GM18517 (cell line): ENCODE measurements at regions not wholly inside any gene's neighbourhood (a gene's known extent, or its start where the extent isn't known, plus 50 kb on each side); places are given as distances from the start of the nearest gene placed in this dataset.
"Not testable (repeated sequence)": the region's sequence is repeated elsewhere in the genome, so short reads cannot be mapped to it uniquely, and the experiment has no call there.

ENCODE experiments used
- ATAC-seq: cut with Tn5 transposase; IDR thresholded peaks from one replicate; pipeline ENCODE4 v1.9.1; 2021; ENCODE audit warnings: mild to moderate bottlenecking, moderate library complexity; ENCODE audit not compliant: unreplicated experiment

GRCh38 chr10:78599122-78599853 lies 469.5 kb upstream of the ZMIZ1 start:
- no peak for ATAC-seq

- ATAC-seq = no peak
Measured at GRCh38 chr10:78600121-78600665, 468.6 kb upstream of the ZMIZ1 start.

GRCh38 chr10:78600740-78601139 lies 468.0 kb upstream of the ZMIZ1 start:
- ATAC-seq = no peak

- ATAC-seq = no peak
Measured at GRCh38 chr10:78602201-78602932, 466.4 kb upstream of the ZMIZ1 start.

GRCh38 chr10:78604286-78604685 lies 464.5 kb upstream of the ZMIZ1 start:
- no peak for ATAC-seq

GRCh38 chr10:78604721-78605120 lies 464.0 kb upstream of the ZMIZ1 start:
- ATAC-seq = no peak

GRCh38 chr10:78605800-78606350 lies 462.9 kb upstream of the ZMIZ1 start:
- ATAC-seq = no peak

GRCh38 chr10:78606766-78607165 lies 462.0 kb upstream of the ZMIZ1 start:
- ATAC-seq = not testable (repeated sequence)

GRCh38 chr10:78609976-78610375 lies 458.8 kb upstream of the ZMIZ1 start:
- ATAC-seq = no peak

- no peak for ATAC-seq
Measured at GRCh38 chr10:78613132-78613531, 455.6 kb upstream of the ZMIZ1 start.

- ATAC-seq = no peak
Measured at GRCh38 chr10:78614267-78614666, 454.5 kb upstream of the ZMIZ1 start.

GRCh38 chr10:78614744-78615143 lies 454.0 kb upstream of the ZMIZ1 start:
- no peak for ATAC-seq

GRCh38 chr10:78616125-78616695 lies 452.6 kb upstream of the ZMIZ1 start:
- no peak for ATAC-seq

GRCh38 chr10:78617115-78617514 lies 451.7 kb upstream of the ZMIZ1 start:
- ATAC-seq = no peak

- ATAC-seq = no peak
Measured at GRCh38 chr10:78617631-78618030, 451.1 kb upstream of the ZMIZ1 start.

- no peak for ATAC-seq
Measured at GRCh38 chr10:78618050-78618449, 450.7 kb upstream of the ZMIZ1 start.

GRCh38 chr10:78619115-78619851 lies 449.5 kb upstream of the ZMIZ1 start:
- ATAC-seq = no peak

GRCh38 chr10:78619896-78620295 lies 448.9 kb upstream of the ZMIZ1 start:
- no peak for ATAC-seq

- ATAC-seq = no peak
Measured at GRCh38 chr10:78620985-78621799, 447.6 kb upstream of the ZMIZ1 start.
